ENCODE measurements at regions not wholly inside any gene's neighbourhood (a gene's known extent, or its start where the extent isn't known, plus 50 kb on each side); places are given as distances from the start of the nearest gene placed in this dataset.

DNA sequence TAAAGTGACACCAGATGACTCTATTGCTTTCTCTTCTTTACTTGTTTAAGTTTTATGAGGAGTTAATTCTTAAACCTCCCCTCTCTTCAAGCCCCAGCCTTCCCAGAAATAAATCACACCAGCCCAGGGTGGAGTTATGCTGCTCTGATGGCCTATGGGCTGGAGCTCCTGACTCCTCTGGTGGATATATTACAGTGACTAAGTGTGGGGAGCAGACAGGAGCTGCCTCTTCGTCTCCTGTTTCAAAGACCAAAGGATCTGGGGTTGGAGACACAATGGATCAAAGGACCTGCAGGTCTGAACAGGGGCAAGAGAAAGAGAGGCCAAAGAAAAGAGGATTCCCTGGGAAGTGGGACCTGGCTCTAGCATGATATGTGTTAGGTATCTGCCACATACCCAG, 312.0 kb upstream of the MSX2 start:
- no peak for DNase-seq (ENCODE audit: low spot score)

- DNase-seq (ENCODE audit: low spot score): no peak
Observed at GRCh38 chr5:174412941-174413340, 311.4 kb upstream of the MSX2 start.

GRCh38 chr5:174413567-174414314, 310.6 kb upstream of the MSX2 start:
- no peak for DNase-seq (ENCODE audit: low spot score)

DNA sequence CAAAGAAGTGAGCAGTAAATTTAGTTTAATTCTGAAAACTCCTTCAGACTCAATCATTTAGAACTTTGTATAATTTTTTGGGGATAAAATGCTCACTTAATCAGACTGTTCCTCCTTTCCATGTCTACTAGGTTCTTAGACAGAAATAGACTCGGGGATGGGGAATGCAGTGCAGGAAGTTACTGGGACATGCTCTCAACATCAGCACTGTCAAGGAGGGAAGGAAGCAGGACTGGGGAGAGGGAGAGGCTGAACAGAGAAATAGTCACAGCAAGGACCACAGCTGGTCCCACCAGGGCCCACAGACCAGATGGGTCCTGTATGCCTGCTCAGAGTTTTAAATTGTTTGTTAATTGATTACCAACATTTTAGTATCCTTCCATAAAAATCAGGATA, 310.1 kb upstream of the MSX2 start:
- DNase-seq (ENCODE audit: low spot score): no peak

DNA sequence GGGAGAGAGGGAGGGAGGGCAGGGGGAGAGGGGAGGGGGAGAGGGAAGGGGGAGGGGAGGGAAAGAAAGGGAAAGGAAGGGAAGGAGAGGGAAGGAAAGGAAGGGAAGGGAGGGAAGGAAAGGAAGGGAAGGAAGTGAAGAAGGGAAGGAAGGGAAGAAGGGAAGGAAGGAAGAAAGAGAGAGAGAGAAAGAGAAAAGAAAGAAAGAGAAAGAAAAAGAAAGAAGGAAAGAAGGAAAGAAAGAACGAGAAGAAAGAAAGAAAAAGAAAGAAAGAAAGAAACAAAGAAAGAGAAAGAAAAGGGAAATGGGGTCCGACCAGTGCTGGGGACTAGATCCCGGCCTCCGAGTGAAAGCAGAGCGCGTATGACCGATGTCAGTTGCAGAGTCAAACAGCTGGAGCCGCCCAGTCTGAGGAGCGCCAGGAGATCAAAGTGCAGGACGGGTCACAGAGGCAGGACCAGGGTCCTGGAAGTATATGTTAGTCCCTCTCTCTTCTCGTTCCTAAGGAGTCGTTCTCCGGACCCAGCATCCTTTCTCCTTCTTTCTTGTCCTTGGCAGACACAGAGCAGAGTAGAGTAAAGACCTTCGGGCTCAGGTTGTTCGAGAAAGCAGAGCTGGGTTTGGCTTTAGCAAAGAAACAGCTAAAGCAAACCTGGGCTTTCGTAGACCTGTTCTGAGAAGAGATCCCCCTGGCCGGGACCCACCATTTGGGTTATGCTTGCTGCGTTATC, 305.4 kb upstream of the MSX2 start:
- no peak for DNase-seq (ENCODE audit: low spot score)

GRCh38 chr5:174419540-174420132, 304.7 kb upstream of the MSX2 start:
- DNase-seq (ENCODE audit: low spot score): peak; percentile 71

GRCh38 chr5:174420651-174421407, 303.6 kb upstream of the MSX2 start:
- no peak for DNase-seq (ENCODE audit: low spot score)

GRCh38 chr5:174421408-174421805, 303.0 kb upstream of the MSX2 start:
- no peak for DNase-seq (ENCODE audit: low spot score)

DNA sequence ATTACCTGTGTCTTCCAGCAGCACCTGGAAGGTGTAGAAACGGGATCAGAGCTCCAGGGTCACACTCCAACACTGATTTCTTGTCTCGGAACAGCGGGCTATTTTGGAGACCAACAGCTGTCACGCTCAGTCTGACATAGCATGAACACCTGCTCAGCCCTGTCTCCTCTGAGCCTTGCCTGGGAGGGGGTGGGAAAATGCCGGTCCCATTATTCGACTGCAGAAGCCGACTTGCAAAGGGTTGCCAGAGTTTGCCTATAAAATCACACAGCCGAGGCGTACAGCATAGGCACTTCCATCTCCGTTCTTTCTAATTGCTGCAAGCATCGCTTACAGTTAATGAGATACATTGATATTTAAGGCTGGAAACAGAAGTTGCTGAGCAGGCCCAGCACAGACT, 300.8 kb upstream of the MSX2 start:
- no peak for DNase-seq (ENCODE audit: low spot score)

DNA sequence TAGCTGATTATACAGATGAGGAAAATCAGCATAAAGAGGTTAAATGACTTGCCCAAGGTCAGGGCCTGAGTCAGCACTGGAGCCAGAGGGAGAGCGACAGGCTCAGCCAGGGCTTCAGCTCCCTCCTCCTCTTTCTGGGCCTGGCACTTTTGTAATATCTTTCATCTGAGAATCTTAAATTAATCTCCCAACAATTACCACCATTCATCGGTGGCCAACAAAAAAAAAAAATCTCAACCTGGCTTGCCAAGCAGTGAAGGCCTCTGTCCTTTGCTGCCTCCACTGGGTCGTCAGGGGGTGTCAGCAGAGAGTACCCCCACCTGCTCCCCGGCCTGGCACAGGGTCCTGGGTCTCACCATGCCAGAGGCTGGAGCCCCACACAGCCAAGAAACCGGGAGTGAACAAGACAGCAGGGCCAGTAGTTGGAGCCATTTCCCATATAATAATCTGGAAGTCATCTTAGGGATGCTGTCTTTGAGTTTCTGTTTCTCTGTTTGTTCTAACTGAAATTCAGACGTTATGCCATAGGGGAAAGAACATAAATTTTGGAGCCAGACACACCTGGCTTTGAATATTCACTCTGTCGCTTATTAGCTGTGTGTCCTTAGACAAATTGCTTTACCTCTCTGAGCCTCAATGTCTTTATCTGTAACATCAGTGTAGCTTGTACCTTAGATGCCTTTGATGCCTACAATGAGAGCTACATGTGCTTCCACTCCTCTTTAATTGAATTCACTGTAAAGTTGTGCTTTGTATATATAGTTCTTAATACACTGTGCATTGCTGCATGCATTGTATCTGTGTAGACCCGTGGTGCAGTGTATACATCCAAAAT, 299.9 kb upstream of the MSX2 start:
- DNase-seq (ENCODE audit: low spot score): no peak

DNA sequence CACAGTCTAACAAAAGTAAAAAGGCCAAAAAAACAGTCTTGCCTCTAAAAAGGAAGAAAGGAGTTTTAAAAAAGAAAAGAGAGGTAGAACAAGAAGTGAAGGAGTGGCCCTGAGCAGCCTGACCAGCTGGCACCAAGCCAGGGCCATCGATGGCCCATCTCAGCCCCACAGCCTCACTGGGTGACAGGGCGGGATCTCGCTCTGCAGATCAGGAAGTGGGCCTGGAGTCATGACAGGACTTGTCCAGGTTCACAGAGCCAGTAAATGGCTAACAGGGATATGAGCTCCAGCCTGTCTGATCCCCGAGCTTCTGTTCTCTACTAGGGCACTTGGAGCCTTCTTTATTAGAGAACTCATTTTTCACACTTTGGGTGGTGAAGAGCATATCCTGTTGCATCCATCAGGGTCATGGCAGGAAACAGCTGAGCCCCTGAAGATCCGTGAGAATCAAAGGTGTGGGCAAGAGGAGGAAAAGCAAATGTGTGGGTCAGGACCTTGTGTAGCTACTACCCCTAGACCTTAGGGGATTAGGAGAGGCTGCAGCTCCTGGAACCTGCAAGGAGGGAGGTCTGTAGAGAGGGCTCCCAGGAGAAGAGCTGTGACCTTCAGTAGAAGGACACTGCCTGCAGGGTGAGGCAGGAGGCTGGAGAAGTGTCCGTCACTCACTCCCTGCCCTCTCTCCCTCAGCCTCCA, 299.0 kb upstream of the MSX2 start:
- no peak for DNase-seq (ENCODE audit: low spot score)

GRCh38 chr5:174425964-174426290, 298.5 kb upstream of the MSX2 start:
- DNase-seq (ENCODE audit: low spot score): no peak

- no peak for DNase-seq (ENCODE audit: low spot score)
Observed at GRCh38 chr5:174426388-174426787, 298.0 kb upstream of the MSX2 start.

DNA sequence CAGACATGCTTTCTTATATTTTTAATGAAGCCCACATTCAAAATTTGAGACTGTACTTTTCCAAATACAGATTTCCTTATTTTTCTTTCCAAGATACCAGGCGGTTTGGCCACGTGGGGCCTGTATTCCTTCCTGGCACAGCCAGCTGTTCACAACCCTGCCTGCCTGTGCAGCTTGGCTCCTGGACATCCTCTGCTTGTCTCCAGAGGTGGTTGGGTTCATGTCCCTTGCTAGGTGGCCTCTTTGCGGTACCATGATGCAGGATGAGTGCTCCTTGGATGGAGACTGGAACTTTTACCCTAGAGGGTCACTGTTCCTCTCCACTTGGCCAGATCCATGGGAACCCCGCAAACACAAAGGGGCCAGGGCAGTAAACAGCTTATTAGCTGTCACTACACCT, 297.5 kb upstream of the MSX2 start:
- no peak for DNase-seq (ENCODE audit: low spot score)

GRCh38 chr5:174427304-174427703, 297.1 kb upstream of the MSX2 start:
- DNase-seq (ENCODE audit: low spot score): no peak

- DNase-seq (ENCODE audit: low spot score): no peak
Observed at GRCh38 chr5:174428895-174429294, 295.5 kb upstream of the MSX2 start.

DNA sequence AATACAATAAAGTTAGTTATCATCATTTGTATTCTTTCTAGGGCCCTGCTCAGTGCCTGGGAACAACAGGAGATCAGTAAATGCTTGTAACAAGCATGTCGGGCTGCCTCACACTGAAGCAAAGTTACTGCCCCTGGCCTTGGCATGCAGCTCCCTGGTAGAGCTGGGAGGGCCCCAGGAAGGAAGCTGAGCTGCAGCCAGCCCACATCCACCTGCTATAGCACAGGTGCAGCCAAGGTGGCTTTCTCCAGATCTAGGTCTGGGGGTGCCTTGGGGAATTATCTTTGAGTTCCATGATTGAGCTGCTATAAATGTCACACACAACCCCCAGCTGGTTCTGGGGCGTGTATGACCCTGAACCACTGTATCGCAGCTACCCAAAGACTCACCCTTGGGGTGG, 293.4 kb upstream of the MSX2 start:
- DNase-seq (ENCODE audit: low spot score): no peak

- no peak for DNase-seq (ENCODE audit: low spot score)
Observed at GRCh38 chr5:174431504-174431903, 292.9 kb upstream of the MSX2 start.

DNA sequence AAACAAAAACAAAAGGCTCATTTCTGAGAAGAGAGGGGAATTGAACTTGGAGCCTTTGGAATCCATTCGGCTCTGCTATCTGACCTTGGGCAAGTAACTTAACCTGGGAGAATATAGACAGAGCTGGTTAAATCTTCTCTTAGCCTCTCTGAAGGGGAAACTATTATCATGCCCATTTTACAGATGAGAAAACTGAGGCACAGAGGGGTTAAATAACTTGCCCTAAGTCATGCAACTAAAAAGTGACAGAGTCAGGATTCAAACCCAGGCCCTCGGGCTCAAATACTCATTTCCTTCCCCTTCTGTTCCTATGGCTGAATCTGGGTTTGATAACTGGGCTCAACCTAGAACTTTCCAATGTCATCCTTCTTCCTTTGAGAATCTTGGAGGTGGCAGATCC, 291.3 kb upstream of the MSX2 start:
- DNase-seq (ENCODE audit: low spot score): no peak

DNA sequence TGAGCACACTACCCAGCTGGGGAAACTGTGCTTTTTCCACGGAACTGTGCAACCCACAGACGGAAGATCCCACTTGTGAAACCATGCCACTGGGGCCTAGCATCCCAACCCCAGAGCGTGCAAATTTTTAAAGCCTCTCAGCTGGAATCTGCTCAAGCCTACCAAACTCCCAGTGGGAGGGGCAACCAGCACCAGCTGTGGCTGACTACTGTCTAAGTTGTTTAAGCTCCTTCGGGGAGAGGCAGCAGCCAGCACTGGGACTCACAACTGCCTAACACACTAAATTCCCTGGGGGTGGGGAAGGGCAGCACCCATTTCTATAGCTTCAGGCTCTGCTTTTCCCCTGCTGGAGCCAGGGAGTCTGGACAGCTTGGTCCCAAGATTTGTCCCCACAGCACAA, 287.6 kb upstream of the MSX2 start:
- no peak for DNase-seq (ENCODE audit: low spot score)

- no peak for DNase-seq (ENCODE audit: low spot score)
Observed at GRCh38 chr5:174444479-174445188, 279.7 kb upstream of the MSX2 start.
